D341Med (cell line): ENCODE measurements at regions not wholly inside any gene's neighbourhood (a gene's known extent, or its start where the extent isn't known, plus 50 kb on each side); places are given as distances from the start of the nearest gene placed in this dataset.

Experiments used
- DNase-seq: peaks from one replicate; pipeline ENCODE4 v3.0.0; 2012; ENCODE audit warnings: low spot score

GRCh38 chr12:19018302-19018970 lies 111.1 kb upstream of the PLEKHA5 start:
- no peak for DNase-seq

GRCh38 chr12:19021240-19021639 lies 108.3 kb upstream of the PLEKHA5 start:
- DNase-seq, result no peak

- DNase-seq, result no peak
Observed at GRCh38 chr12:19021646-19022045, 107.9 kb upstream of the PLEKHA5 start.

GRCh38 chr12:19025582-19025981 lies 104.0 kb upstream of the PLEKHA5 start:
- DNase-seq, result no peak

DNA sequence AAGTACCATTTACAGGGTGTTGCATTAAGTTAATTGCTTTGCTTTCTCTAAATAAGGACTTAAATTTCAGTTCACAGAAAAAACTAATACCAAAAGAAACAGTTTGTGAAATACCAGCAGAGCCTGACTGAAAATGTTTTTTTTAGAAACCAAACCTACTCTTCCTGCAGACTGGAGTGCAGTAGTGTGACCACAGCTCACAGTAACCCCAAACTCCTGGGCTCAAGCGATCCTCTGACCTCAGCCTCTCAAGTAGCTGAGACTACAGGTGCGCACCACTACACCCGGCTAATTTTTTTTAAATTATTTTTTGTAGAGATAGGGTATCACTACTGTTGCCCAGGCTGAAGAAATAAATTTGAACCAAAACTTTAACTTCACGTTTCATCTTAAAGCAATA lies 103.5 kb upstream of the PLEKHA5 start:
- DNase-seq, result no peak

GRCh38 chr12:19026614-19027488 lies 102.7 kb upstream of the PLEKHA5 start:
- no peak for DNase-seq

DNA sequence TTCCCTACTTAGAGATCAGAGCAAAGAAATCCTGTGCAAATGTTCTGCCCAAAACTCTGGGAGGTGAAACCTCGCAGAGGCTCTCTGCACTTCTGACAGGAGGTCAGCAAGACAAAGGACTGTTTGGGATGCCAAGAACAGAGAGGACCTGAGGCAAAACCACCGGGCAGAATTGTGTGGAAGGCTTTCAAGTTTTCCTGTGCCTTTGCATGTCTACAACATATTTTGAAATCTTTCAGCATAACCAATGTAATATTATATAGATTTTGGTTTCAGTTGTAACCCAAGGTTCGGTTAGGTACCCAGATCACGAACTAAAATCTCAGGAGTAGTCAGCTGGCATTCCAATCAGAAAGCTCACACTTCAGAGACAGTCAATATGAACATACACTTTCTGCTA lies 99.4 kb upstream of the PLEKHA5 start:
- no peak for DNase-seq

DNA sequence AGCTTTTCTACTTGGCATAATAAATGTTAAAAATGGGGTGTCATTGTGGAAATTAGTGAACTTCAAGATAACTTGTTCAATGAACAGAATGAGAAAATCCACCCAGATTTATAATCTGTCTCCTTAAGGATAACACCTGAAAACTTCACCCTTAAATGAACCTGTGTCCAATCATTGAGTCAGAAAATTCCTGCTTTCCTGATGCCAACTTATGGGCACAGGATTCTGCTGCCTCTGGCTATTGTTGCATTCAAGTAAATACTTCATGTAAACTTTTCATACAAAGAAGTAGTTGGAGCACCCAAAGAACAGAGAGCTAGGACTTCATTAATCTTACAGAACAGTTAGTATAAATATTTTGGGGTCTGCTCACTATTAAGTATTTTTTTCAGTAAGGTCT lies 98.9 kb upstream of the PLEKHA5 start:
- no peak for DNase-seq

DNA sequence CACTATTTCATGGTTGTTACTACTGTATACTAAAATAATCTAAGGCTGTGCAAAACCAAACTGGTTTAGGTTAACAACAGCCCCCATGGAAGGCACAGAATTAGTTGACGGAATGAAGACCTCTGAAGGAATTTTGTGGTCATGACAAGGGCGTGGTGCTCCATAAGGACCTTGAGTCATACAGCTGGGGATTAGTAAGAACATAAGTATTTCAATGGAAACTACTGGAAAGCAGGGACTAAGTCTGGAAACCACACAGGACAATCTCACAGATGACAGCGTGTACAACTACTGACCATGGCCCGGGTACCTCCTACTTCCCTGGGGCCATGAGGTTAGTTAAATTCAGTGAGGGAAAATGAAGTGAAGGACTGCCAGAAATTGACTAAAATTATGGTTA lies 98.5 kb upstream of the PLEKHA5 start:
- DNase-seq, result no peak

DNA sequence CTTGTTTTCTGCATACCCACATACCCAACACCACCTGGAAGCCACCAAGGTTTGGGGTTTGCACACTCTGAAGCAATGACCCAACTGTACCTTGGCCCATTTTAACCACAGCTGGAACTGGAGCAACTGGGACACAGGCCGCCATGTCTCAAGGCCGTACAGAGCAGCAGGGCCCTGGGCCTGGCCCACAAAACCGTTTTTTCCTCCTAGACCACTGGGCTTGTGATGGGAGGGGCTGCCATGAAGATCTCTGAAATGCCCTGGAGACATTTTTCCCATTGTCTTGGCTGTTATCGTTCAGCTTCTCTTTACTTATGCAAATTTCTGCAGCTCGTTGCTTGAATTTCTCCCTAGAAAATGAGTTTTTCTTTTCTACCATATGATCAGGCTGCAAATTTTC lies 96.7 kb upstream of the PLEKHA5 start:
- DNase-seq, result no peak

GRCh38 chr12:19033244-19033643 lies 96.3 kb upstream of the PLEKHA5 start:
- DNase-seq, result no peak

DNA sequence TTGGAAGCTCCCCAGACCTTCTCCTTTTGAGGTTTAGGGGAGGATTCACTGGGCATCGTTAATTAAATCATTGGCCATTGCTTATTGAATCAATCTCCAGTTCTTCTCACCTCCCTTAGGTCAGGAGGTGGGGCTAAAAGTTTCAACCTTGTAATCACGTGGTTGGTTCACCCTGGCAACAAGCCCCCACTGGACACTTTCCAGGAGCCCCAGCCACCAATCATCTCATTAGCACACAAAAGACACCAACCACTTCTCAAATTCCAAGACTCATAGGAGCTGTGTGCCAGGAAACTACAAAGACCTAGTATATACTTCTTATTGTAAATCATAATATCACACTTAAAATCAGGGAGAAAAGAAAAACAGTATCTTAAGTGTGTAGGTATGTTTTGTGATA lies 94.6 kb upstream of the PLEKHA5 start:
- no peak for DNase-seq

DNA sequence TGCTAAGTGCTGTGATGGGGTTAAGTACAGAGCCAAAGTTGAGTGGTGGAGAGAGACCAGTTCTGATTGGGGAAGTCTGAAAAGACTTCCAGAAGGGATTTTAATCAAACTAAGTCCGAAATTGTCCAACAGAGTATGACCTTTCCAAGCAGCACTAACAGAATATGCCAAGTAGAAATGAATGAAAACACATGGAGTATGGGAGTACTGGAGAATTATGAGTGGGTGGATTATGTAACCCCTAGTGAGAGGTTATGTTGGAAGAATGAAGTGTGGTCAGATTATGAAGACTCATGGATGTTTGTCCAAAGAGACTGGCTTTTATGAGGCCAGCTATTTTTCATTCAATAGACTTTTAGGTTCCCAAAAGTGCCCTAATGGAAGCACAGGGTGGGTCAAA lies 94.0 kb upstream of the PLEKHA5 start:
- no peak for DNase-seq

DNA sequence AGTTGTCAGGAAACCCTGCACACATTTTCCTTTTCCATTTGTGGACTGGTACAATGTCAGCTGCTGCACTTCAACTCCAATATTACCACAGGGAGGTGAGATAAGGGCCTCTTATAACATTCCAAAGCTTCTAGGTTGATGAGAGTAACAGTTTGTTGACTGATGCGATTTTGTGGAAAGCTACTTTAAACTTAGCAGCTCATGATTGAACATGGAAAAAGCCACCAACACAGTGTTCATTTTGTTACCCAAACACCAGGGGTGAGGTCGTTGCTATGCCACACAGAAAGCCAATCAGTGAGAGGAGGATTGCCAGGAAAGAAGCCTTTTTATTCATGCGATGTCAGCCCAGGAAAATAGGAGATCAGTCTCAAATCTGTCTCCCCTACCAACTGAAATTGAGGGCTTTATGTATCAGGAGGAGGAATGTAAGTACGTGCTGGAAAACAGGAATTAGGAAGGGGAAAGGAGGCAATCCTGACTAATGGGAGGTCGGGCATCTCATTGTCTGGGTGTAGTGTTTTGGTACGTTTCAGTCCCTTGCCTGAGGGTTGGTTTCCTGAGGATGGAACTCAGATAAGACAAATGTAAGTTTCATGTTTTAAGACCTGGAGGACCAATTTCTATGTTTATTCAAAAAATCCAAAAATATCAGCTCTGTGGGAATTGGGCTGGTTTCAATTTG lies 92.7 kb upstream of the PLEKHA5 start:
- DNase-seq, result no peak

DNA sequence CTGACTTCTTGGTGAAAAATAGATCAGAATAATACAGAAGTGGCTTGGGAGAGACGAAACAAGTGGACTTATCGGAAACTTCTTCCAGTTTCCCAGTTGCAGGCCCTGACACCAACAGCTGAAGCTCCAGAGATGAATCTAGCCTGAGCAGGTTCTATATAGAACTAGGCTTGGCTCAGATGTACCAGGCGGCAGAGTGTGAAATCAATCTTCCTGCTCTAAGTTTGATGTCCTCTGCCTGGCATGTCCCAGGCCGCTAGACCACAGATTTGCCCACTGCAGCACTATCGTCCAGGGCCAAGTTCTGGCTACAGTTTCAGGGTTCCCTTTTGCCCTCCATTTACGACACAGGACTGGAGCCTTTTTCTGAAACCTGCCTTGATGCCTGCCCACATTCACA lies 91.3 kb upstream of the PLEKHA5 start:
- no peak for DNase-seq

- DNase-seq, result no peak
Observed at GRCh38 chr12:19039515-19039914, 90.0 kb upstream of the PLEKHA5 start.

GRCh38 chr12:19042221-19042620 lies 87.3 kb upstream of the PLEKHA5 start:
- DNase-seq, result no peak

DNA sequence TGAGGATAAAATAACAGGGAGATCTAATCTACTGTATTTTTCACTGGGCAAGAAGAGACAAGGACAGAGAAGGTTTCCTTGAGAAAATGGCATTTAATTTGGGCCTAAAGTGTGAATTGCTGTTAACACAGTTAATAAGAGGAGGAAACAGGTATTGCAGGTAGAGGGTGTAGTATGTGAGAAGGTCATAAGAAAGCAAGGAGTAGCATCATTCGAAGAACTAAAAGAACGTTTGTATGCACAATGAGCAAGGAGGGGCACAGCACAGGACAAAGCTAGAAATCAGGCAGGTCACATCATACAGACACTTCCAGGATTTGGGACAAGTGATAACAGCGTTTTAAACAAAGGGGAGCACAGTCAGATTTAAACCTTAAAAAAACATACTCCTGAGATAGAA lies 85.1 kb upstream of the PLEKHA5 start:
- no peak for DNase-seq

DNA sequence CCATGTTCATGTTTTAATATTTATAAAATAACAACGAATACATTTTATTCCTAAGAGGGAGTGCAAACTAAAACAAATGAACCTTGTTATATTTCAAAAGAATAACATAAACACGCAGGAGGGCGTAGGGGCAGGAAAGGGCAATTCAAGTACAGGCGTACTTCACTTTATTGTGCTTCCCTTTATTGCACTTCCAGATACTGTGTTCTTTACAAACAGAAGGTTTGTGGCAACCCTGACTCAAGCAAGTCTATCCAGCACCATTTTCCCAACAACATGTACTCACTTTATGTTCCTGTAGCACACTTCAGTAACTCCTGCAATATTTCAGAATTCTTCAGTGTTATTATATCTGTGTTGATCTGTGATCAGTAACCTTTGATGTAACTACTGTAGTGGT lies 84.6 kb upstream of the PLEKHA5 start:
- DNase-seq, result no peak

DNA sequence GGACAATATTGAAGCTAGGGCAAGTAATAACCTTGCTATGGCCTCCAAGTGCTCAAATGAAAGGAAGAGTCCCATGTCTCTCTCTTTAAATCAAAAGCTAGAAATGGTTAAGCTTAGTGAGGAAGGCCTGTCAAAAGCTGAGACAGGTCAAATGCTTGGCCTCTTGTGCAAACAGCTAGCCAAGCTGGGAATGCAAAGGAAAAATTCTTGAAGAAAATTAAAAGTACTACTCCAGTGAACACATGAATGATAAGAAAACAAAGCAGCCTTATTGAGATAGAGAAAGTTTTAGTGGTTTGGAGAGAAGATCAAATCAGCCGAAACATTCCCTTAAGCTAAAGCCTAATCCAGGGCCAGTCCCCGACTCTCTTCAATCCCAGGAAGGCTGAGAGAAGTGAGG lies 84.1 kb upstream of the PLEKHA5 start:
- no peak for DNase-seq

DNA sequence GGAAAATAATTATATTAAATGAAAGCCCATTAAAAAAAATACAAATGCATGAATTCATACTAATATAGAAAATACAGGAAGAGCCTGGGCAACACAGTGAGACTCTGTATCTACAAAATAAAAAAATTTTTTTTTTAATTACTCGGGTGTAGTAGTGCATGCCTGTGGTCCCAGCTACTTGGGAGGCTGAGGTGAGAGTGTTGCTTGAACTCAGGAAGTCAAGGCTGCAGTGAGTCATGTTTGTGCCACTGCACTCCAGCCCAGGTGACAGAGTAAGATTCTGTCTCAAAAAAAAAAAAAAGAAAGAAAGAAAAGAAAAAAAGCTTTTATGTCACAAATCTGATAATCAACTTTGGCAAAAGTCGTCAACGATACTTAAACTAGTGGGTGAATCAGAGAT lies 80.6 kb upstream of the PLEKHA5 start:
- no peak for DNase-seq

- no peak for DNase-seq
Observed at GRCh38 chr12:19052689-19053088, 76.8 kb upstream of the PLEKHA5 start.

GRCh38 chr12:19053218-19053617 lies 76.3 kb upstream of the PLEKHA5 start:
- DNase-seq, result no peak
